ENCODE measurements at regions not wholly inside any gene's neighbourhood (a gene's known extent, or its start where the extent isn't known, plus 50 kb on each side); places are given as distances from the start of the nearest gene placed in this dataset.
"Not testable (repeated sequence)": the region's sequence is repeated elsewhere in the genome, so short reads cannot be mapped to it uniquely, and the experiment has no call there.

GRCh38 chrX:83164063-83164462 is 344.0 kb upstream of the POU3F4 start:
- not testable (repeated sequence) for TF ChIP-seq CTCF (IDR thresholded peaks at IDR 0.05 in 2 of 3, conservative IDR thresholded peaks at IDR 0.05 in 1 of 3; ENCODE audit: control insufficient read depth in 2 of 3, extremely low read depth in 1 of 3, insufficient read depth in 1 of 3, low read depth in 3 of 3, low read length in 3 of 3); POLR2AphosphoS5 (IDR thresholded peaks at IDR 0.05; ENCODE audit: low read length); CEBPB (IDR thresholded peaks at IDR 0.05; ENCODE audit: borderline replicate concordance in 1 of 2, low read depth in 2 of 2, low read length in 2 of 2); NFXL1 (IDR thresholded peaks at IDR 0.05; ENCODE audit: borderline replicate concordance); POLR2A (IDR thresholded peaks at IDR 0.05; ENCODE audit: low read depth, low read length); ZSCAN29 (IDR thresholded peaks at IDR 0.05); MAX (IDR thresholded peaks at IDR 0.05; ENCODE audit: low read depth, low read length); ELK1 (IDR thresholded peaks at IDR 0.05; ENCODE audit: low read depth, low read length); BCL11A (IDR thresholded peaks at IDR 0.05; ENCODE audit: low read depth, low read length); SMC3 (IDR thresholded peaks at IDR 0.05; ENCODE audit: borderline replicate concordance, low read length); NR2C2 (IDR thresholded peaks at IDR 0.05; ENCODE audit: borderline replicate concordance, control insufficient read depth, insufficient read length, low read depth); FOXM1 (IDR thresholded peaks at IDR 0.05; ENCODE audit: low read depth, low read length)

Data from GM12878 (cell line).